G401.6 (cell line): ENCODE measurements at regions not wholly inside any gene's neighbourhood (a gene's known extent, or its start where the extent isn't known, plus 50 kb on each side); places are given as distances from the start of the nearest gene placed in this dataset.

Experiments
- FAIRE-seq: peaks from 2 replicates; lab custom pipeline; 2012; peaks lifted over from hg19 to GRCh38; lab: Jason Lieb, UNC

DNA sequence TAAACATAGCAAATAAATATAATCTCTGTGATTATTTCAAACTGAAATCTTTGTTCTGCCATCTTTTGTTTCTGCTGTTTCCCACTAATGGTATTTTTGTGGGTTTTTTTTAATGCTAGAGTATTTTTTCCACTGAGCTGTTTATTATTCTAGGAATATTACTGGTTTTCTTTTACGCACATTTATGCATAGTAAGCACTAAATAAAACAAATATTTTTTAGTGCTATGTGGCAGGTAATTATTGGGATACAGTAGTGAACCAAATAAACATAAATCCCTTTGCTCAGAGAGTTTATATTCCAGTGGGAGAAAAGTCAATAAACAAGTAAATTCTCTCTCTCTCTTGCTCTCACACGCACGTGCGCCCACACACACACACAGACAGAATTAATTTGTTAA, 397.4 kb downstream of the PRDM5 start:
- FAIRE-seq, result no peak

DNA sequence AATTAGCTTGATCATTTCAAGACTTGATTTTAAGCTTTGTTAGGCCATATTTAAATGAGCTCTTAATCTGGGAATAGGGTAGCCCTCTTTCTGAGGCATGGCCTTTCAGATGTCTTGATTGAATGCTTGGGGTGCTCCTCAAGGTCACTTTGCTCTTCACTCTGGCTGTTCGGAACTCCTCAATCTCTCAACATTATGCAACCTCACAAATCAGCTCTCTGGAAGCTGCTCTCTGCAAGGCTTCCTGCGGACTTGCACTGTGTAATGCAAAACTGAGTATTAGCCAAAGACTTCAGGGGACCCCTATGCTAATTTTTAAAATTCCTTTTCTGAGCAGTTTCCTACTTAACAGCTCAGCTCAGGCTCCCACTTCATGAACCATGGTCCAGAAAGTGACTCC, 398.3 kb downstream of the PRDM5 start:
- no peak for FAIRE-seq

DNA sequence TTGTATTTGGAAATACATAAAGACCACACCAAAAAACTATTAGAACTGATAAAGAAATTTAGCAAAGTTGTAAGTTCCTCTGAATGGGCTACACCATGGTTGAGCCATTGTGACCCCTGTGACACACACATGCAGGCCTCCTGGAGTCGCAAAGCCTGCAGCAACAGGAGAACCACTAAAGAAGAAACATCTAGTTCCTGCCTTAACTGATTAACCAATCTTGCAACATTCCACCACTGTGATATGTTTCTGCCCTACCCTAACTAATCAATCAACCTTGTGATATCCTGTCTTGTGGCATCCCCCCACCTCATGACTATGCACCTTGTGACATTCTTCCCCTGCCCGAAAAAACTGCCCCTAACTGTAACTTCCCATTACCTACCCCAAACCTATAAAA, 401.8 kb downstream of the PRDM5 start:
- no peak for FAIRE-seq

DNA sequence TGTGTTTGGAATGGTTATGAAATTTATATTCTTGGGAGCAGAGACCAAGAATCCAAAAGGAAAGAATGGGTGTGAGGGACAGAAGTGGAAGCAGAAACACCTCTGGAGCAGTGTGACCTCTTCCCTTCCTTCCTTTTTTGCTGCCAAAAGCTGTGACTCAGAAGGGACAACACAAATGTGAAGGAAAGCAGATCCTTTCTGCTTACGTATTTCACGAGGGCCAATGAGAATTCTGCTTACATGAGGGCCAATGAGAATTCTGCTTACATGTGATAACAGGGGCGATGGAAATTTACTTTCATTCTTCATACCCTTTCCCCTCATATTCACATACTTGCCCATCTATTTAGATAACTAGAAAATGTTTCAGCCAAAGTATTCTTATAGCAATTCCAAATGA, 404.6 kb downstream of the PRDM5 start:
- no peak for FAIRE-seq

- no peak for FAIRE-seq
Measured at GRCh38 chr4:120509719-120510118, 412.8 kb downstream of the PRDM5 start.

DNA sequence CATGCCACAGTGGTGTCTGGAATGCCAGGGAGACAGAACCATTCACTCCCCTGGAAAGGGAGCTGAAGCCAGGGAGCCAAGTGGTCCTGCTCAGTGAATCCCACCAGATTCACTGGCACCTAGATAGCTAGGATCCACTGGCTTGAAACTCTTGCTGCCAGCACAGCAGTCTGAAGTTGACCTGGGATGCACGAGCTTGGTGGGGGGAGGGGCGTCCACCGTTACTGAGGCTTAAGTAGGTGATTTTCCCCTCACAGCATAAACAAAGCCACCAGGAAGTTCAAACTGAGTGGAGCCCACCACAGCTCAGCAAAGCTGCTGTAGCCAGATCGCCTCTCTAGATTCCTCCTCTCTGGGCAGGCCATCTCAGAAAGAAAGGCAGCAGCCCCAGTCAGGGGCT, 413.3 kb downstream of the PRDM5 start:
- FAIRE-seq, result no peak

GRCh38 chr4:120508036-120508435, 414.5 kb downstream of the PRDM5 start:
- FAIRE-seq, result no peak

GRCh38 chr4:120506536-120506935, 416.0 kb downstream of the PRDM5 start:
- FAIRE-seq, result no peak

DNA sequence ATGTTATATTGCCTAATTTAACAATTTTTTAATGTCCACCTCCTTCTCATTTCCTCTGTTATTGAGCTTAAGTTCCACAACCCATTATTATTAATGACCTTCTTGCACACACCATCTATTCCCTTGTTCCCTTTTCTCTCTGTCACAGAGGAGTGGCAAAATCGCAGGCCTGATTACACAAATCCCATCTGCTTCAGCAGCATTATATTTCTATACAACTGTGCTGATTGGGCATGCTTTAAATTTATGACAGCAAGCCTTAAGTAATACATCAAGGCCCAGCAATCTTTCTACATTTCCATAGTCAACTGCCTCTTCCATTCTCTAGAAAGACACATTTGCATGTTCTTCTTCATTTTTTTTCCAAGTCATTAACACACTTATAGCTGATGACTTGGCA, 423.8 kb downstream of the PRDM5 start:
- no peak for FAIRE-seq

DNA sequence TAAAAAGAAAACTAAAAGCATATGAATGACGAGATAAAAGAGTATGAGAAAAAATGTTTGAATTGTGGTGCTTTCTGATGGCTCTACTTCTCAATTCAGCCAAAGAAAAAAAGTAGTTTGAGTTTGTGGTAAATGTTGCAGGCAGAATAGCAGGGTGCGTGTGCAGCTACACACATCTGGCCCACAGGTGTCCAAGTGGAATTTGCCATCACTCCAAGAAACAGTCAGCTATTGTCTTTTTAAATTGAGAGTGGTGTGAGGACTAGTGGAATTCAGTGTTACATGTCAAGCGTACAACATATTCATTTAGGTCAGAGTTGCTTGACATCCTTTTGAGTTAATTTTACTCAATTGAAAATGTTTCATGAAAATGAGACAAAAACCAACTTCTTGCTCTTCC, 424.8 kb upstream of the MAD2L1 start:
- FAIRE-seq, result no peak

- no peak for FAIRE-seq
Measured at GRCh38 chr4:120481756-120482155, 415.1 kb upstream of the MAD2L1 start.

DNA sequence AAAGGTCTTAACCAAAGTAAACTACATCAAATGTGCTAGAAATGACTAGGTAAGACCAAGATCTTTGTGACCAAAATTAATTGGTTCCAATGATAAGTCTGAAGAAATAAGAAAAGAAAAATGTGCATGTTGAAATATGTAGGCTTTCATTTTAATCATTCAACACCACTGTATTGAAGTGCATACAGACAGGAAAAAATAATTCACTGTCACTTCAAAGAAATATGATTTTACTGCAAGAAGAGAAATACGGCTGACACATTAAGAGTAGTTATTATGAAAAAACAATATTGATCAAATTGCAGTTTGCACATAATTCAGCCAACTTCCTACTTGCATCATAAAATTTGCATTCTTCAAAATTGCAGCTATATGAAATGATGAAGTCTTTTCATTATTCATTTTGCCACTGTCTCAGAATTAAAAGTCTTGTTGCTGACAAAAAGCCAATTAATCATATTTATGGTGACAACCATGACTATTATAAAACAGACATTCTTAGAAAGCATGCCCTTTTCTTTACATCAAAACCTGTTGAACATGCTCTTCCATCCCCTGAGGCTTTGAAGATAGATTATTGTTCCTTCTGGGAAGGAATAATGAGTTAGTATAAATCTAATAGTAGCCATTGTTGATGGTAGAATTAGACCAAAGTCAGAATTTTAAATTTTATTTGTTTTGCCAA, 405.9 kb upstream of the MAD2L1 start:
- no peak for FAIRE-seq

GRCh38 chr4:120466429-120466828, 399.8 kb upstream of the MAD2L1 start:
- FAIRE-seq, result no peak

DNA sequence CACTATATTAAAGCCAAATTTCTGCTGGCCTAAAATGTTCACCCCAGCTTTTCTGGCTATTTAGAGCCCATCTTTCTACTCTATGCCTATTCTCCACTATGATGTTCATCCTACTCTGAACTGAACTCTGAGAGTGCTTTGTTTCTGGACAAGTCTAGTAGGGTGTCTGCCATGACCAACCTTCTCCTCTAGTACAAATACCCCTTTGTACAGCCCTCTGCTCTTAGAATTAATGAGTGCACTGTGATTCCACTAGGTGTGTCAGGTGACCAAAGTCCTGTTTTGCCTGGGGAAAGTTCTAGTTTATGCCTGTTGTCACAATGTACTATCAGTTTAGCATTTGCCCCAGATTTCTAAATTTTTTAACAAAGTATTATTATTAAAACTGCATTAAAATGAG, 388.1 kb upstream of the MAD2L1 start:
- no peak for FAIRE-seq

GRCh38 chr4:120452536-120452935, 385.9 kb upstream of the MAD2L1 start:
- no peak for FAIRE-seq

- no peak for FAIRE-seq
Measured at GRCh38 chr4:120452001-120452400, 385.4 kb upstream of the MAD2L1 start.

DNA sequence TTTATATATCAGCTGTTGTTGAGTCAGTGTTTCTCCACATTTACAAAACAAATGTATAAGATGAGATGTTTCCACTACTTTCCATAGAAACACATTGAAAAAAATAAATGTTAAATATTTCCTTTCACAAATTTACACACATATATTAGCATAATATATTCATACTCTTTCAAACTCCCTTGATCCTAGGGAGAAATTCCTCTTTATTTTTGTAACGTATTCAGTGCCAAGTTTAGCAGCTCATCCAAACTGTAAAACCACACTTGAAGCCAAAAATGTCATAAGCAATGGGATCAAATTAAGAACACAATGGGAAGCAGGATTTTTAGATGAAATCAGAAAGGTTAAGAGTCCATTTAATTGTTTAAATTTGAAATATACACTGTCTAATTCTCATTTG, 381.1 kb upstream of the MAD2L1 start:
- no peak for FAIRE-seq

DNA sequence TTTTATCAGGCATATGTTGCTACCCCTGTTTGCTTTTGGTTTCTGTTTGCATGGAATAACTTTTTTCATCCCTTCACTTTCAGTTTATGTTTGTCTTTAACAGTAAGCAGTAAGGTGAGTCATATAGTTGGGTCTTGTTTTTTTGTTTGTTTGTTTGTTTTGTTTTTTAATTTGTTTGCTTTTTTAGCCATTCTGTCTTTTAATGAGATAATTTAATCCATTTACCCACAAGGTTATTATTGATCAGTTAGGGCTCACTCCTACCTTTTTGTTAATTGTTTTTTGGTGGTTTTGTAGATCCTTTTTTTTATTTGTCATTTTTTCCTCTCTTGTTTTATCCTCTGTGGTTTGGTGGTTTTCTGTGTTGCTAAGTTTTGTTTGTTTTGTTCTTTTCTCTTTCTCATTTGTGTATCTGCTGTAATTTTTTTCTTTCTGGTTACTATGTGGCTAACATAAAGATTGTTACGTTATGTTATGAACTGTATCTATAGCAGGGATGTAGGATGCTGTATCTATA, 379.5 kb upstream of the MAD2L1 start:
- FAIRE-seq, result no peak

DNA sequence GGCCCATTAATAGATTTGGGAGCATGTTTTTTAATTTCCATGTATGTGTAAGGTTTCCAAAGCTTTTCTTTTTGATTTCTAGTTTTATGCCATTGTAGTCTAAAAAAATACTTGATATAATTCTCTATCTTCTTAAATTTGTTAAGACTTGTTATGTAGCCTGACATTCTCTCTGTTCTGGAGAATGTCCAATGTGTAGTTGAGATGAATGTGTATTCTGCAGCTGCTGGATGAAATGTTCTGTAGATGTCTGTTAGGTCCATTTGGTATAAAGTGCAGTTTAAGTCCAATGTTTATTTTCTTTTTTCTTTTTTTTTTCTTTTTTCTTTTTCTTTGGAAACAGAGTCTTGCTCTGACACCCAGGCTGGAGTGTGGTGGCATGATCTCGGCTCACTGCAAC, 378.5 kb upstream of the MAD2L1 start:
- no peak for FAIRE-seq

- no peak for FAIRE-seq
Measured at GRCh38 chr4:120443116-120443515, 376.5 kb upstream of the MAD2L1 start.

DNA sequence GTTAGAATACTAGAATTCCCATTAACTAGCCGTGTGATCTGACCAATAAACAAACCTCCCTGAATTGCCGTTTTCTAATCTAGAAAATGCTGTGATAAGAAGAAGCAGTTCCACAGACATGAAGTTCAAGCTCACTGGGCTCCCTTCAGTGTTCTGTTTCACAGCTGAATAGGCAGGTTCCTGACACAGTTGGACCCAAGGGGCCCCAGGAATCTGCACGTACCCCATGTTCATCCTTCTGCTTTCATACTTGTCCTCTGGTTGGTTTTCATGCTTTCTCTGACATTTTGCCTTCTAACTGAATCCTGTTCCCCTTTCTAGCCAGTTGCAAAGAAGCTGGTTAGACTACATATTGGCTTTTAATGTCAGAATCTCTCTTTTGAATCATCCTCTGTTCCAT, 374.1 kb upstream of the MAD2L1 start:
- no peak for FAIRE-seq

GRCh38 chr4:120435179-120435578, 368.5 kb upstream of the MAD2L1 start:
- no peak for FAIRE-seq

DNA sequence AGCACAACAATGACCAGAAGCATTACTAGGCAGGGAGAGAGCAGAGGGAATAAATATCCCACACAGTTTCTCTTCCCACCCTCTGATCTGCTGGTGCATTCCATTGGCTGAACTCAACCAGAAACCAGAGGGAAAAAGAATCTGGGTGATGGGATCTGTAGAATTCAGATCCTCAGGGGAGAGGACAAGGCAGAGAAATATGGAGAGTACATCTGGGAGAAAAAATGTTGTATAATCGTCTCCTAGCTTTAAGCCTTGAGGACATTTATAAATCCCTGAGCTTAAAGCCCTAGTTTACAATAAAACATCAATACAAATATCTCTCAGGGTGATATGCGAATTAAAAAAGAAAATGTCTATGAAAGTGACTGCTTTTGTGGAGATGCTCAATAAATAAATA, 368.1 kb upstream of the MAD2L1 start:
- FAIRE-seq, result no peak

GRCh38 chr4:120432301-120432860, 365.7 kb upstream of the MAD2L1 start:
- FAIRE-seq, result no peak
